ENCODE measurements at regions not wholly inside any gene's neighbourhood (a gene's known extent, or its start where the extent isn't known, plus 50 kb on each side); places are given as distances from the start of the nearest gene placed in this dataset.

GRCh38 chr9:26520141-26520540 lies 372.5 kb downstream of the CAAP1 start:
- TF ChIP-seq STAT6 (CRISPR knock-in tag; conservative IDR thresholded peaks at IDR 0.05; ENCODE audit: low read depth), result no peak
- no peak for TF ChIP-seq CTCF (IDR thresholded peaks at IDR 0.05)
- TF ChIP-seq ZNF425 (CRISPR knock-in tag; conservative IDR thresholded peaks at IDR 0.05), result no peak
- no peak for TF ChIP-seq ZBTB21 (CRISPR knock-in tag; IDR thresholded peaks at IDR 0.05; ENCODE audit: borderline replicate concordance)
- no peak for TF ChIP-seq E2F1 (CRISPR knock-in tag; IDR thresholded peaks at IDR 0.05)
- TF ChIP-seq MAX (CRISPR knock-in tag; IDR thresholded peaks at IDR 0.05), result no peak
- no peak for TF ChIP-seq MLX (CRISPR knock-in tag; IDR thresholded peaks at IDR 0.05)
- TF ChIP-seq ESRRA (CRISPR knock-in tag; IDR thresholded peaks at IDR 0.05; ENCODE audit: borderline replicate concordance), result no peak
- no peak for TF ChIP-seq ZMAT4 (CRISPR knock-in tag; IDR thresholded peaks at IDR 0.05)
- TF ChIP-seq E2F4 (CRISPR knock-in tag; IDR thresholded peaks at IDR 0.05; ENCODE audit: borderline replicate concordance, low read depth), result no peak
